NCI-H2107 treated with DMSO at 0.1 percent for 48 hours (cell line): ENCODE measurements at regions not wholly inside any gene's neighbourhood (a gene's known extent, or its start where the extent isn't known, plus 50 kb on each side); places are given as distances from the start of the nearest gene placed in this dataset.

Source experiments
- DNase-seq: peaks from one replicate; lab custom pipeline; 2025; ENCODE audit not compliant: unreplicated experiment; lab: John Stamatoyannopoulos, UW

DNA sequence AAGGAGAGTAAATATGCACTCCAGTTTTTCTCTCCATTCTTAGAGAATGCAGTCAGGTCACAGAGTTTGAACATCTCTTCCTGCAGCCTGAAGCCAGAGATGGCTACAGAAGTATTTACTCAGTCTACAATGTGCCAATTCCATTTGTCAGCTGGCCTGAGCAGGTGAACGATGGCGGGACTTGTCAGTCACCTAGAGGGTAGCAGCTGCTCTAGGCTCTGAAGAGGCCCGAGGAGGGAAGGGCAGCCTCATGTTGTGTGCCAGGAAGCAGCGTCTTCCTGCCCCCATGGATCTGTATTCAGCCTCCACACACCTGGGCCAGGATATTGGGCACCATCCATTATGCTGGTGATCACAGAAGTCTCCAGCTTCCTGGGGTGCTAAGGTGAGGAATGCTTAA lies 316.7 kb upstream of the CHAC2 start:
- peak; percentile 57 for DNase-seq

DNA sequence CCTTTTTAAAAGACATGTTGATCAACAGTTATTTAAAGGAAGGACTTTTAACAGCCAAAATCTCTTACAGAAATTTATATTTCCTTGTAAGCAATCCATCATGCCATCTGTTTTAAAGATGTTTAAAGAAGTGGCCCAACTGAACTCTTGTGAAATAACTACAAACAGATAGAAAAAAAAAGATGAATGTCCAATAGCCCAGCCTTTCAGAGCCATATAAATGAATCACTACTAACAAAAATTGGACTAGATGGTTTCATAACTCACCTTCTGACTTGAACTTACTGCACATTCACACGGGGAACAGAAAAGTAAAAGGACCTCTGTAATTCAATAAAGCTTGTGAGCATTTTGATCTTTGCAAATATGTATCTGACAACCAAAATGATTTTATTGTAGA lies 319.0 kb upstream of the CHAC2 start:
- no peak for DNase-seq

DNA sequence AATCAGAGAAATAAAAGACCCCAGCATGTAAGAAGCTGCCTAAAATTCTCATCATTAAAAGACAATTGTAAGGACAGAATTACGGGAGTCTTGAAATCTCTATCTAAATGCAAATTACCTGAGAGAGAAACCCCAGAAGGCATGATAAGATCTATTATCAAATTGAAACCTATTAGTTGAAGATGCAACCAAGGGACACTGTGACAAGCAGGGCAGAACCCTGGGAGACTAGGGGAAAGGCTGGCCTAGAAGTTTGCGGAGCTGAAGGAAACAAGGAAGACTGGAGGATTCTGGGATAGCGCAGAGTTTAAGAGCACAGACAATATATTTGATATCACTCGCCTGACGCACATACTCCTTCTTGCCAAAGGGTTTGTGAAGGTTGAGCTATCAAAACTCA lies 319.5 kb upstream of the CHAC2 start:
- no peak for DNase-seq

DNA sequence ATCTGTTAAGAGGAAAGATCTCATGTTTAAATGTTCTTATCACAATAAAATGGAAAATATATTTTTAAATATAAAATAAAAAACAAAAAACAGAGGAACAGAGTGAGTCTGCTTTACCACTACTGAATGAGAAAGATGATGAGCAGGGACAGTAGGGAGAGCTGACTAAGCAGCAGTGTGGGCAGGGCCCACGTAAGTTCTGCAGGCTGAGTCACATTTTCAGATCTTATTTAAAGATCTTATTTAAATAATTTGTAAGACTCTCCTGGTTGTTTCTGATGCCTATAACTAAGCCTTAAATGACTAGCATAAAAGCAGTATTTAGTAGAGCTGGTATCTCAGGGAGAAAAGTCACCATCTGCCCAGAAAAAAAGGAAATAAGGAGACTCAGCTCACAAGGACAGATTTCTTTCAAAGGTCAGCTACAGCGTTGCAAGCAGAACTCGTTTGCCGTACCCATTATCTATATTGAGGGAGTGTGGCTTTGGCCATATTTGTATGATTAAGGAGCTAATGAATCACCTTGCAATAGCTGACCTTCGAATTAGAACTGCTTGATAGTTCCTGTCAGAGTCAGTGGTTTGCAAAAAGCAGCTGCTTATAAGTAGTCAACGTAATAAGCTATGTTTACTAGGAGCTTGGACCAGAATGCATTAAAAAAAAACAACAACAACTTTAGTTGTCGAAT lies 322.1 kb upstream of the CHAC2 start:
- no peak for DNase-seq

DNA sequence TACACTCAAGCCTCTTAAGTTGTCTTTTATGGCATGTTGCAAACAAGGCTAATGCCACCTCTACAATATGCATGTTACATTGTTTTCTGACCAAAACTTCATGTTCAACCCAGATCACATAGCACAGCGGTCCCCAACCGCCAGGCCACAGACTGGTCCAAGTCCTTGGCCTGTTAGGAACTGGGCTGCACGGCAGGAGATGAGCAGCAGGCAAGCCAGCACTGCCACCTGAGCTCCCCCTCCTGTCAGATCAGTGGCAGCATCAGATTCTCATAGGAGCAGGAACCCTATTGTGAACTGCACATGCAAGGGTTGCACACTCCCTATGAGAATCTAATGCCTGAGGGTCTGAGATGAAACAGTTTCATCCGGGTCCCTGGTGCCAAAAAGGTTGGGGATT lies 324.8 kb upstream of the CHAC2 start:
- peak; percentile 16 for DNase-seq

DNA sequence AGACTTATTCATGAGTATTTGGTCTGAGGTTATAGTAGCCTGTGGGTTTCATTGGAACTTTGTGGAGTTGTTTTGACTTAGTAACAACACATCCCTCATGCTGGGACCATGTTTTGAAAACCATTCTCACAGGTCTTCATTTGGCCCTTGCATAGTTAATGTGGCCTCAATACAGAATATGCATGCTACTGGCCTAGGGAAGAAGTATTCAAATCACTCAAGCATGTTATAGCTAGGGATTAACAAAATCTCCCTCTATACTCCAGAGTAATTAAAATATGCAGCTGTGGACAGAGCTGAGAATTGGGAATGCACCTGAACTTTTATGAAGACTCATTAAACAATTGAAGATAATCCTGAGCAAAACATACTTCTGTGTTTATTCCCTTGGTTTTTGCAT lies 325.5 kb upstream of the CHAC2 start:
- DNase-seq: no peak

DNA sequence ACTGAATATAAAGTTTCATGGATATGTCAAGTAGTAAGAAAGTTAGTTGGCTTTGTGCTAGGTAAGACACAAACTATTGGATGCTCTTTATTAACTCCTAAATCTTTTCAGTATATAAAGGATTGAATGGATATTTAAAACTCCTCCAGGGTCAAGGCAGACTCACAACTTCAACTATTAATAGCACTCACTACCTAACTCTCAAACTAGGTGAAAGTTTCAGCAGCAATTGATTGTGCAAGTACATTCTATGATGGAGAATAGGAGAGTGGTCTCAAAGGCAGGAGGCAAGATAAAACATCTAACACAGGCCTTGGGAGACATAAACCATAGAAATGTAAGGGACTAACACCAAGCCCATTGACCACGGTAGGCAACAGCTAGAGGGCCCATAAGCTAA lies 328.9 kb upstream of the CHAC2 start:
- DNase-seq: no peak

DNA sequence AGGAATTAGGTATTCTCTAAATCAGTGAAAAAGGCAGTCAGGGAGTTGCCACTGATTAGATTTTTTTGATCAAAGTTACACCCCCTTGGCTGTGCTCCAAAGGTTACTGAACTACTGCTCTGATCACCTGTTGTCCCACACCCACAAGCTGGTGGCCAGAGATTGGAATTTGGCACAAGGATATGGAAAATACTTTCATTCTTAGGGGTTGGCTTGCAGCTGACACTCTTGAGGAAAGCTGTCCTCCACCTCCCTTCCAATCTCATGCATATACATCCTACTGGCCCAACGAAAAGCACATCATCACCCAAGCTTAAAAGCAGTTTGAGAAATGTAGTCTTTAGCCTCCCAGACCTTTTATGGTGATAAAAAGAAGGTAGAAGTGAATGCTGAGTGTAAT lies 329.5 kb upstream of the CHAC2 start:
- no peak for DNase-seq

DNA sequence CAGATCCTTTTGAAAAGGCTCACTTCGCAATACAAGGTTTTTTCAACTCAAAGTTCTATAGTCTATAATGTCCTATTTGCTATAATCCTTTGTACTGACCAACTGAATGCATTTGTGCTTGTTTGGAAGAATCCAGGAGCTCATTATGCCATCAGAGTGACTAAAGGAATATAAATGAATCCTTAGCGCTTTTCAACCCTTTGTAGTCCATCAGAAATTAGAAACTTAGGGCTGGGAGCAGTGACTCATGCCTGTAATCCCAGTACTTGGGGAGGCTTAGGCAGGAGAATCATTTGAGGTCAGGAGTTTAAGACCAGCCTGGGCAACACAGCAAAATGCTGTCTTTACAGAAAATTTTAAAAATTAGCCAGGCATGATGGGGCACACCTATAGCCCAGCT lies 330.2 kb upstream of the CHAC2 start:
- no peak for DNase-seq

DNA sequence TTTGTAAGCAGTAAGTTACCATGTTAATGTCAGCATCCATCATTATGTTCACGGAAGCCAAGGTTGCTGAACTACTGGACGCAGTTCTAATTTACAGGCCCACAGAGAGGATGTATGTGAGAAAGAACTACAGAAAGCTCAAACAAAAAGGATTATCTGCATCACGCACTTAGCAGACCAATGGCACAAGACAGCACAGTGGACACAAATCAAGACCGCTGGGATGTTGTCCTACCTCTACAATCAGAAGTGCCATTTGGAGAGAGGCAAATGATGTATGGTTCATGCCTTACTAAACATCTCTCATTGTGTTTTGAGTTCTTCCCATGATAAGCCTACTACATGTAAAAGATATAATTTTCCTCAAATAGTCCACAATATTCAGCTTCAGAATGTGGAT lies 330.7 kb upstream of the CHAC2 start:
- DNase-seq: no peak

DNA sequence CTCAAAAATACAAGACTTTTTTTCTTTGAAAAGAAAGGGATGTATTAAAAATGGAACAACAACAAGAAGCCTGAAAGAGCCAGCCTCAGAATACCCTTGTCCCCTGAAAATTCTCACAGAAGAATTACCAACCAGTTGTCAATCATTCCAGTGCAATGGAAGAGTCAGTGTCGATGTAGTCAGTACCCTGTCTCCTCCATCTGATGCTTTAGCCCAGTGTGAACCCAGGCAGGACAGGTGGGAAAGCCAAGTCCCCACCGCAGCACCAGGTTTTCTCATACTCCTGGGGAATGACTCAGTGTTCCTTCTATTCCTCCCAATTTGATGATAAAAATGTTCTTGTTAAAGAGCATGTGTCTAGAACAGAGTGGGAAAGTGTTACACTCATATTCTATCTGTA lies 332.0 kb upstream of the CHAC2 start:
- no peak for DNase-seq

DNA sequence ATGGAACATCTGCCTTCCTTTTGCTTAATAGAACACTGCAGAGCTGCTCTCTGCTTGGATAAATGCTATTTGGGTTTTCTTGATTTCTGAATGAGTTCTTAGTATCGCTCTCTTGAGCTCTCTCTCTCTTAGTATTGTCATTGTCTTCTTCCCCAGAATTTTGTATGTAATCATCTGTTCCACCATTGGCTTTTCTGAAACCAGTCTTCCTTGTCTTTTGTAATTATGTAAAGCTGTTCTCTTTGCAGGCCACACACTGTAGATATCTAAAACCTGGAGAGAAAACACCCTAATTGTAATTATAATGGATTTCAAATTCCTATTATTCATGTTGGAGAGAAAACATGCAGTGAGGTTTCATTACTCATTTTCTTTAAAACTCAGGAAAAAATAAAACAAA lies 333.1 kb upstream of the CHAC2 start:
- DNase-seq: no peak

DNA sequence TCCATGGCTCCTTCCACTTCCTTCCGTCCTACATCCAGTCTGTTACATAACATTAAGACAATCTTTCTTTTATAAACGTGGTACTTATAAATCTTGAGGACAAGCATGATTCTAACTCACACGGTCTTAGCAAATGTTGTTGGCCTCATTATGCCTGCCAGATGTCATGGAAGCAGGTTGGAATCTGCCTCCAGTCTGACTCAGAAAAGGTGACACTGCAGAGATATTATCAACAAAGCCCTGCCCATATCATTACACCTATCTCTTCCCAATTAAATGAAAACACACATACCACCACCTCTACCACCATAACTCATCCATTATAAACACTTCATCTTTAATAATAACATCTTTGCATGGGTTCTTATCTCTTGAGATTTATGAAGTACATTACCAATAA lies 334.7 kb upstream of the CHAC2 start:
- DNase-seq: no peak

DNA sequence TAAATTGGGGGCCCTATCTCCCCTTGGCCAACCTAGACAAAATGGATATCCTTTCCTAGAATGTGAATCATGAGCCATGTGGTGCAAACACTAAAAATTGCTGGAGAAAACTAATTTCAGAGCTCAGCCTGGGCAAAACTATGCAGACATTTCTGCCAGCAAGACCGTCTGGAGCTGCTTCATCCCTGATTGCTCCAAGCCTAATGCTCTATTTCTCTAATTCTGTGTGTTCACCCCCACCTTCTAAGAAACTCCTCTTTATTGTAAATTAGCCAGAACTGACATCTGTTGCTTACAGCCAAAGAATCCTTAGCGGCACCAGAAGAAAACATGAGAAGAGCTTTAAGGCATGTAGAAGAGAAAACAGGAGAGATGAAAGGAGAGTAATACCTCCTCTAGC lies 337.7 kb upstream of the CHAC2 start:
- no peak for DNase-seq

DNA sequence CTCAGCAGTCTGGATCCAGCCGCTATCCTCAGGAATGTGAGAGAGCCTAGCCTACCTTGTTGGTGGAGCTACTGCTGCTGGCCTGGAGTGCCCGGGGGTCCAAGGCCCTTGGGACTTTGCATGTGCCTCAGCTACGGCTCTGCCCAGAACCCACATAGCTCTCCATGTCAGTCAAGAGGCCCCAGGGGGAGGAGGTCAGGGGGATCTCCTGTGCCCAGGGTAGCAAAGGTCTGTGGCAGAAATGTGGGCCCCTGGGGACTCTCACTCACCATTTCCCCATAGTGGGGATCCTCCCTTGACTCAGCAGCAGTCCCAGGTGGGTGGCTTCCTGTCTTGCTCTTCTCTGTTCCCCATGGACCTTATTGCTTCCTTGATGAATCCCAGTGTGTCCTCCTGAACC lies 342.7 kb upstream of the CHAC2 start:
- DNase-seq: no peak

DNA sequence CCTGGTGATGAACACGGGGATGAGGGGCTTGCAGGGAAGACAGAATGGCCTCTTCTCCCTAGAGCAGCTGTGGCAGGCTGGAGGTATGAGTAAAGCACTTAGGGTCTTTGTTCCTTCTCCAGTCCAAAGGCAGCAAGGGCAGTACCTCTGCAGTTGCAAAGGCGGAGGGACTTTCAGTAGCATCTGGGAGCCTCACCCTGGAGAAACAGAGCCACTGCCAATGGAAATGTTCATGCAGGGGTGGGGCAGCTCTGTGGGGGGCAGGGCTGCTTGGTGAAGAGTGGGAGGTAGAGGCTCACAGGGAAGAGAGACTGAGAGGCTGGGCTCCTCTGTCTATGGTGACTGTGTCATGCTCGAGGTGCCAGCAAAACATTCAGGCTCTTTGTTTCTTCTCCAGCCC lies 344.1 kb upstream of the CHAC2 start:
- no peak for DNase-seq

DNA sequence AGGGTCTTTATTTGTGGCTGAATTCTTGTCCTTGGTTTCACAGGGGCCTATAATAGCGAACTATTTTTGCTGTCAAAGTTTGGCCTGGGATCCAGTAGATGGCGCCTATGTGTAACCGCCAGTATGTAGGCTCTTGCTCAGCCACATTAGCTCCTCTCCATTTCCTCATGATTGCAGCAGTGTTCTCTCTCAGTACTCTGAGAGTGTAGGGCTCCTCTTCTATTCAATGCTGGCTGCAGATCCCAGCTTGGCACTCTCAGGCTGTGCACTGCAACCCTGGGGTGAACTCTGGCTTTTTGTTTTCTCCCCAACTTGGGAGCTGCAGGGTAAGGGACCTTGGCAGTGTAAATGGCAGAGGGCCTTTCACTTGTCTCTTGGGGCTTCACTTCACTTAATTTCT lies 344.6 kb upstream of the CHAC2 start:
- no peak for DNase-seq

DNA sequence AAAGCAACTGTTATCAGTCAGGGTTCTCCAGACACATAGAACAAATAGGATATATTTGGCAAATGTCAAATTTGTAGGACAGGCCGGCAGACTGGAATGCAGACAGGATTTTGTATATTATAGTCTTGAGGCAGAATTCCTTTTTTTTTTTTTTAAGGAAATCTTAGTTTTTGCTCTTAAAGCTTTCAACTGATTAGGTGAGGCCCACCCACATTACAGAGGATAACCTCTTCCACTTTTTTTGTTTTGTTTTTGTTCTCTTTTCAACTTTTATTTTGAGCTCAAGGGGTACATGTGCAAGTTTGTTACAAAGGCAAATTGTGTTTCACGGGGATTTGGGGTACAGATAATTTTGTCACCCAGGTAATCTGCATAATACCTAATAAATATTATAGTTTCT lies 350.2 kb upstream of the CHAC2 start:
- DNase-seq: no peak

DNA sequence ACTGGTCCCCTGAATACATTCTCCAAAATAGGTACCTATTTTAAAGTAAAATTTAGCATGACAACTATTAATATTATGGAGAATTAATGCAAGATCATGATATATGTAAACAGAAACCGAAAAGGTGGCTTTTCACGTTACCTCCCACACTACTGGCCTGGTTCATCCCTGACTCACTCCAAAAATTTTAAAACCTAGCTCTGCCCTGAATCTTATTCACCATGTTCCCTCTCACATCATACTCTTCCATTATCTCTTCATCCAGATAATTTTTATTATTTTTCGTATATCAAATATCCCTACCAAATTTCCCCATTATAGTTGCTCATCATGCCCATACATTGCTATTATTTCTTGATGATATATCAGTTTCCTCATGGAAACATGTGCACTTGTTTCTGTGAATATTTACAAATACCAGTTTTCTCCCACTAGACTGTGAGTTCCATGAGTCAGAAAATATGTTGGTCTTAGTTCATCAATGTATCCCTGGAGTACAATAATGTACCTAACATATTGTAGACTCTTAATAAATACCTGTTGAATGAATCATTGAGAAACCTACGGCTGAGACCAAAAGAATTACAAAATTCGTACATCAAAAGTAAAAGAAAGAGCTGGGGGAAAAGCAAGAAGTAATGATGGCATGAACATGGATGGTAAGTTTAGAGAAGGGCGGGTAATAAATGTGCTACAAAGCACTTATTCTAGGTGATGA lies 360.1 kb upstream of the CHAC2 start:
- DNase-seq: no peak

DNA sequence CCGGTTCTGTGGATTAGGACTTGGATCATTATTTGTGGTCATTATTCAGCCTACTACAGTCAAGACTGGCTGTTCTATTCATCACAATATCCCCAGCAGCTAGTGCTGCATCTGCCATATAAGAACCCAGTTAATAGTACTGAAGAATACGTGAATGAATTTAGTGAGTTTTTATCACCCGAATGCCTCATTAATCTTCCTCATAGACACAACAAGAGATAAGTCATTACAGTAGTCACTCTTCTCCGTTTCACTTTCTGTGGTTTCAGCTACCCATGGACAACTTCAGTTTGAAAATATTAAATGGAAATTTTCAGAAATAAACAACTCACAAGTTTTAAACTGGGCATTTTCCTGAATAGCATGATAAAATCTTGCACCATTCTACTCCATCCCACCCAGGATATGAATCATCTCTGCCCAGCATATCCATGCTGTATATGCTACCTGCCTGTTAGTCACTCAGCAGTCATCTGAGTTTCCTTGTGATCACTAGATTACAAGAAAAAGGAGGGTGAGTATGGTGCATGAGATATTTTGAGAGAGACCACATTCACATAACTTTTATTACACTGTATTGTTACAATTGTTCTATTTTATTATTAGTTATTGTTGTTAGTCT lies 363.7 kb upstream of the CHAC2 start:
- no peak for DNase-seq

DNA sequence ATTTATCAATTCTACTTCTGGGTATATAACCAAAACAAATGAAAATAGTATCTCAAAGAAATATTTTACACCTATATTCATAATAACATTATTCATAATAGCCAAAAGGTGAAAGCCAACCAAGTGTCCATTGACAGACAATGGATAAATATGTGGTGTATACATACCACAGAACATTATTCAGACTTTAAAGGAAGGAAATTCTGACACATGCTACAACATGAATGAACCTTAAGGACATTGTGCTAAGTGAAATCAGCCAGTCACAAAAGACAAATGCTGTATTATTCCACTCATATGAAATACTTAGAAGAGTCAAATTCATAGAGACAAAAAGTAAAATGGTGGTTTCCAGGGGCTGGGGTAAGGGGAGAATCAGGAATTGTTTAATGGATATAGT lies 370.5 kb upstream of the CHAC2 start:
- no peak for DNase-seq

DNA sequence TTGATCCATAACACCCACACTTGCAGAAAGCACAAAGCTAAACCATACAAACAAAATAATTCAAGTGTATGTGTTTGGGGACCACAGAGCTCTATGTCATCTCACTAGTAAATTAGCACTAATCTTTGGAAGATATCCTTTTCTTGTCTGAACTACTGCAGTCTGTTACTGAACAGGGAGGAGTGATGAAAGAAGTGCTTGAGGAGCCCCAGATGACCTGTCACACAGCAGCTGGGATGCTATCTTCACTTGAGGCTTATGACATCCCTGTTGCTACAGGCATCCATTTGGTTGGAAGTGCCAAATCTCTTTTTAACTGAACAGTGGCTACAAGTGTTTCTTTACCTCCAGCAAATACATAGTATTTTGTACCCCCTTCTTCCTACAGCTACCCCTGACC lies 386.3 kb upstream of the CHAC2 start:
- DNase-seq: no peak

DNA sequence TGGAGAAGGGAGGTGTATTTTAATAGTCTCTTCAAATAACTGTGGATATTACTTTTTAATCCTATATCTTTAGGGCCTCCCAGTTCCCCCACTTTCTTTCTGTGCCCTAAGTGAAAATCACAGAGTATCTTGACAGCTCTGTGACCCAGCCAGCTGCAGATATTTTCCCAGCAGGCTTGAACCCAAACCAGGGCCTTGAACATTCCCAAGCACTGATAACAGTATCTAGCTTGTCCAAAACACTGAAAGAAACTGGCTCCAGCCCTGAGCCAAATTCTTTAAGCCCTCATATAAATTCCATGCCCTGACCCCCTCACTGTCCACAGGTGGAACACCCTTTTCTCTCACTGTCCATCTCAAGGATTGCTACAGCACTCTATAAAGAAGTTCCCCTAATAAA lies 388.1 kb upstream of the CHAC2 start:
- DNase-seq: no peak
